ENCODE measurements at regions not wholly inside any gene's neighbourhood (a gene's known extent, or its start where the extent isn't known, plus 50 kb on each side); places are given as distances from the start of the nearest gene placed in this dataset.

DNA sequence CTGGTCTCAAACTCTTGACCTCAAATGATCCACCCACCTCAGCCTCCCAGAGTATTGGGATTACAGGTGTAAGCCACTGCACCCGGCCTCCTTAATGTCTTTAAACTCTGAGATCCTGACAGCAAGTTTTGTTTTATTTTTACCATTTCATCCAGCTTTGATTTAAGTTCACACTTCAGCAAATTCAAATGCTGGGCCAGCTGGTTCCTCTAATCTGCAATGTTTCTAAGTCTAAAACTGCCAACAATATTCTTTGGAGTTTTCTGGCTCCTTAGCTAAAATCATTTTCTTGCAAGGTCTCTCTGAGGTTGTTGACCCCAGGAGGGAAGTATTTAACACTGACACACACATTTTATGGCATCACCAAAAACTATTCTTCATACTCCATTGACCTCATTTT lies 72.0 kb upstream of the COL24A1 start:
- DNase-seq = no peak

DNA sequence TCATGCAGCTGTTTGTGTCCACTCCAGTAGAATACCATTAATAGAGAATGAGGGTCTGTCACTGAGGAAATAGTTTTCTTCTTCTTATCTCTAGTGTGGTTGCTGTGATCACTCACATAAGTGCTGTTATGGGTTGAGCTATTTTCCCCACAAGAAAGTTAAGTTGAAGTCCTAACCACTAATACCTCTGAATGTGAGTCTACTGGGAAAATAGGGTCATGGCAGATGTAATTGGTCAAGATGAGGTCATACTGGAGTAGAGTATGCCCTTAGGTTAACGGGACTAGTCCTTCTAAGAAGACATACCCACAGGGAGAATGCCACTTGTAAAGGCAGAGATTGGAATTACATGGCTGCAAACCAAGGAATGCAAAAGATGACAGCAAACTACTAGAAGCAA lies 70.5 kb upstream of the COL24A1 start:
- peak; percentile 55 for DNase-seq

DNA sequence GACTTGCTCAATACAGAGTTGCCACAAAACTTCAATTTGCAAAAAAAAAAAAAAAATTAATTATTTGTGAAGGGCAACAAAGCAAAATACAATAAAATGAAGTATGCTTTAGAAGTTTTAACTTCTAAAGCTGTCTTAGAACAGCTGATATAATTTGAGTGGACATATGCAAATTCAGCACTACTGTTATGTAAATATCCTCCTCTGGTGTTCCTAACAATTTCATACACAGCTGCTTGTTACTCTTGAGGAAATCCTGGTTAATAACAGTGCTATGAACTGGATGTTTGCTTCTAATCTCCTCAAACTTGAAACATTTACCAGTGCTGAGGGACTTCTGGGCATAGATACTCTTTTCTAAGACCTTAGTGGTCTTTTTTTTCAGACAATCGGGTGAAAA lies 69.6 kb upstream of the COL24A1 start:
- DNase-seq = no peak

DNA sequence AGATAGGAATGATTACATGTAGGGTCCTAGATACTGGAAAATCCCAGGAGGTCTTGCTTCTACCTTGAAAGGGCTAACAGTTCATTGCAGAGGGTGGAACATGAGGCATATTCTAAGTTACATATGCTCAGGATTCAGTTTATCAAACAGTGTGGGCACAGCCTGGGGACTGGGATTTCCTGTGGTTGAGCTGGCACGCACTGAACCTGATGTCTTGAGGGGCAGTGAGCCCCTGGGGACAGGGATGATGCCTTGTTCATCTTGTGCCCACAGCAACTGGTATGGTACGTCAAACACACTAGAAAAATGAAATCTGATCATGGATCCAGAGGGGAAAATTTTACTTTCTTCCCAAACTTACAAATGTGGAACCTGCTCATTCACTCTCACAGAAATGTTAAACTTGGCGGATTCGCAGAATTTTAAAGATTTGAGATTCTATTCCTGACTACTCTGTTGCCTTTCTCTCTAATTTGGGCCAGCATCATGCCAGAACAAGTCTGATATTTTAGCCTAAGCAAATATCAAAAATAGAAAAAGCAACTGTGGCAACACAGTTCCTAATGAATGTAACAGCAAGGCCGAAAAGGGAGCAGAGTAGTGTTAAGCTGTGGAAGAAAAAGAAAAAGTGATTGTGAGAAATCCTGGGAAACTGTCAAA lies 68.2 kb upstream of the COL24A1 start:
- DNase-seq = no peak

DNA sequence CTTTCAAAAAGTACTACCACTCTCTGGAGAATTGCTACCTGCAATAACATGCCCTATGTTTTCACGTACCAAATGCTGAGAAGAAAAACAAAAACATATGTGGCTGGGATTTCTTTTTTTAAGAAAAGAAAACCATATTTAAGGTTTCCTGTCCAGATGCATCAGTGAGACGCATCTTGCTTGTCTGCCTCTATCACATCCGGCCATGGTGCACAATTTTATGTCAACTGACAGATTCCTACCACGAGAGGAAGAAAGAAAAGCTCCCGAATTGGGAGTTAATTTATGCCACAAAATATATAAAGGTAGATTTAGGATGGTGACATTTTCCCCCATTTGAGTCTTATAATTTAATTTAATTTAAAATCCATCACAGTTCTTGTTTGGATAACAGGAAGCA lies 62.3 kb upstream of the COL24A1 start:
- no peak for DNase-seq

DNA sequence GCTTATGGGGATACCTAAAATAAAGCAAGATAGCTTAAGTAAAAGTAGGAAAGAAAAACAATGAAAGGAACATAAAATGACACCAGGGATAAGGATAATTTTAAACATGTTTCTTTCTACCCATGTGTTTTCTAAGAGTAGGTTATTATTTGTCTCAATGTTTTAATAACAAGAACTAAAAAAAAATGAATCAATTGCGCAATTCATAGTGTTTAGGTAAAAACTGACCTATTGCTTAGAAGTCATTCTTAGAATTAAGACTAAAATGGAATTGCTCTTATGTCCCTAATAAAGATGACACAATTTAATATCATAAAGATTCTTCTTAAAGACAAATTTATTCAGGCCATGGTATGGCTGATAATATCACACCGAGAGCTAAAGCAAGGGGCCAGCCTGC lies 58.0 kb upstream of the COL24A1 start:
- no peak for DNase-seq

DNA sequence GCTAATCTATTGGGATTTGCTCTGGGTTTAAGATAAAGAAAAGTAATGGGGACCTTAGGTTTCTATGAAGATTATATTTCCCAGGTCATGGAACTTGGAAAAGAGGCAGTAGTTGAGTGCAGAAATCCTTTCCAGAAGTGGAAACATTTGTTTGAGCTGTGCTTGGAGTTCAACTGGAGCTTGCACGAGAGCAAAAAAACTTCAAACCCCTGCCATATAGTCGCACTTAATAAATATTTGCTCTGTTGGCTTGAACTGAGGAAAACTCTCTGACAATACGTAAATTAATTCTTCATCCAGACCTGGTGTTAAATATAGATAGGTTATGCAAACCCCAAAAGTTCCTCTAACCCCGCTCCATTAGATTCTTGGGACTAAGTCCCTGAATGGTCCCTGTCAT lies 52.8 kb upstream of the COL24A1 start:
- DNase-seq = no peak

DNA sequence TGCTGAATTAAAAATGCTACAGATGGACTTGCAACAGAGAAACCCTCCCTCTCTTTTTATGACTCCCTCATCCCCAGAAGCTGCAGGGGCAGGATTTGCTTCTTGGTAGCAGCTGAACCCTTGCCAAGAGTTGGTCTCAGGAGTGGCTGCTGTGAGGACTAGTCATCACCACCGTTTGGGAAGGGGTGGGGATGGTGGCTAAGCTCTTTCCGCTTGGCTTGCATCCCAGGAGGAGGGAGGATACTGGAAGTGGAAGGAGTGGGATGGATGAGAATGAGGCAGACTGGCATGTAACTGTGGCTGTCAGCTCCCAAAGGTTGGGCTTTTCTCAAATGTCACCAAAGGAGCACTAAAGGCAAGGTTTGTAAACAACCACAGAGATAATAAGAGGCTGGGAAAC lies 50.8 kb upstream of the COL24A1 start:
- peak; percentile 93 for DNase-seq

Data from EL (cell line).